IMR-90 (cell line): ENCODE measurements at regions not wholly inside any gene's neighbourhood (a gene's known extent, or its start where the extent isn't known, plus 50 kb on each side); places are given as distances from the start of the nearest gene placed in this dataset.

Source experiments
- ATAC-seq: fragments of 200-7000 bp; cut with Tn5 transposase; 2 replicates; pipeline ENCODE4 v1.9.1; 2020; ENCODE audit warnings: low read depth, mild to moderate bottlenecking, moderate library complexity
- BruUV-seq: library from RNA; stranded (reverse); fragments of 400-500 nt; replicated peaks from 2 replicates; lab custom pipeline; 2021; lab: Mats Ljungman, UMichigan
- CTCF ChIA-PET: fragments of 300-600 bp; formaldehyde crosslinking; extraction: SDS; loops from one replicate; lab custom pipeline; 2021; ENCODE audit warnings: antibody characterized with exemption; lab: Yijun Ruan, JAX
- POLR2A ChIA-PET: fragments of 300-600 bp; sonication (Branson Sonifier 250); formaldehyde crosslinking; loops from one replicate; lab custom pipeline; 2022; ENCODE audit warnings: antibody characterized with exemption; ENCODE audit not compliant: unreplicated experiment; lab: Charles Lee
- DNase-seq: peaks from one replicate; pipeline ENCODE4 v3.0.0; 2013
- H2AFZ ChIP-seq: replicated peaks from 2 replicates; pipeline ENCODE3; 2013; ENCODE audit warnings: low read length, mild to moderate bottlenecking; ENCODE audit not compliant: poor library complexity
- H2AK5ac ChIP-seq: 2 replicates; pipeline ENCODE4 v1.6.1; 2013; ENCODE audit warnings: low read depth, low read length, inconsistent platforms
- H2AK9ac ChIP-seq: replicated peaks from 2 replicates; pipeline ENCODE3; 2013; ENCODE audit warnings: mild to moderate bottlenecking, low read depth, low read length, moderate library complexity; ENCODE audit not compliant: poor library complexity
- H2BK120ac ChIP-seq: 2 replicates; pipeline ENCODE4 v1.6.1; 2013; ENCODE audit warnings: low read depth, low read length, inconsistent platforms
- H2BK15ac ChIP-seq: 3 replicates; pipeline ENCODE4 v1.6.1; 2013; ENCODE audit warnings: low read depth, low read length, inconsistent platforms
- H2BK20ac ChIP-seq: 2 replicates; pipeline ENCODE4 v1.6.1; 2013; ENCODE audit warnings: low read depth, mild to moderate bottlenecking, inconsistent platforms, low read length, moderate library complexity
- H2BK5ac ChIP-seq: 2 replicates; pipeline ENCODE4 v1.6.1; 2013; ENCODE audit warnings: mild to moderate bottlenecking, low read depth, low read length, inconsistent platforms; ENCODE audit not compliant: poor library complexity, severe bottlenecking
- H3K14ac ChIP-seq: replicated peaks from 2 replicates; pipeline ENCODE4 v1.6.1; 2013; ENCODE audit warnings: low read depth, low read length, inconsistent platforms
- H3K18ac ChIP-seq: 2 replicates; pipeline ENCODE4 v1.6.1; 2013; ENCODE audit warnings: low read depth, low read length, control low read depth
- H3K23ac ChIP-seq: 2 replicates; pipeline ENCODE4 v1.6.1; 2013; ENCODE audit warnings: low read depth, low read length, inconsistent platforms
- H3K27ac ChIP-seq: 2 replicates; pipeline ENCODE4 v1.5.1; 2013; ENCODE audit warnings: mild to moderate bottlenecking, control low read depth, low read length; ENCODE audit not compliant: insufficient read depth
- H3K27me3 ChIP-seq: 2 replicates; pipeline ENCODE4 v1.6.1; 2013; ENCODE audit warnings: low read length; ENCODE audit not compliant: control insufficient read depth, insufficient read depth
- H3K36me3 ChIP-seq: 2 replicates; pipeline ENCODE4 v1.6.1; 2013; ENCODE audit warnings: low read length, mixed read lengths; ENCODE audit not compliant: control insufficient read depth, insufficient read depth
- H3K4ac ChIP-seq: 2 replicates; pipeline ENCODE4 v1.6.1; 2013; ENCODE audit warnings: low read depth, low read length, inconsistent platforms
- H3K4me1 ChIP-seq: 2 replicates; pipeline ENCODE4 v1.6.1; 2013; ENCODE audit warnings: low read length, mixed read lengths; ENCODE audit not compliant: control insufficient read depth, insufficient read depth
- H3K4me2 ChIP-seq: 2 replicates; pipeline ENCODE4 v1.6.1; 2013; ENCODE audit warnings: low read depth, mild to moderate bottlenecking, control low read depth, low read length, moderate library complexity
- H3K4me3 ChIP-seq: 2 replicates; pipeline ENCODE4 v1.5.1; 2013; ENCODE audit warnings: low read depth, mild to moderate bottlenecking, control low read depth, low read length, moderate library complexity; ENCODE audit not compliant: insufficient read depth
- H3K56ac ChIP-seq: 2 replicates; pipeline ENCODE4 v1.6.1; 2013; ENCODE audit warnings: low read length, inconsistent platforms; ENCODE audit not compliant: insufficient read depth; ENCODE audit errors: extremely low read depth
- H3K79me1 ChIP-seq, 2 experiments: 2 replicates each; pipeline ENCODE4 v1.6.1; 2013; ENCODE audit warnings: low read length in 2 of 2, inconsistent platforms in 1 of 2, low read depth in 1 of 2
- H3K9ac ChIP-seq: 2 replicates; pipeline ENCODE4 v1.6.1; 2013; ENCODE audit warnings: low read depth, low read length, control low read depth
- H3K9me1 ChIP-seq: 2 replicates; pipeline ENCODE4 v1.6.1; 2013; ENCODE audit warnings: low read length, inconsistent platforms; ENCODE audit not compliant: insufficient read depth
- H3K9me3 ChIP-seq: 2 replicates; pipeline ENCODE4 v1.6.1; 2013; ENCODE audit warnings: low read length; ENCODE audit not compliant: control insufficient read depth, insufficient read depth
- H4K20me1 ChIP-seq: 2 replicates; pipeline ENCODE4 v1.6.1; 2013; ENCODE audit warnings: low read length, inconsistent platforms; ENCODE audit not compliant: insufficient read depth
- H4K5ac ChIP-seq: 2 replicates; pipeline ENCODE4 v1.6.1; 2013; ENCODE audit warnings: mild to moderate bottlenecking, low read depth, low read length, control low read depth
- H4K8ac ChIP-seq, 2 experiments: 2 replicates each; pipeline ENCODE4 v1.6.1; 2013; ENCODE audit warnings: low read depth in 2 of 2, low read length in 2 of 2, control low read depth in 1 of 2, inconsistent platforms in 1 of 2
- H4K91ac ChIP-seq: 2 replicates; pipeline ENCODE4 v1.6.1; 2013; ENCODE audit warnings: low read depth, low read length, inconsistent platforms; ENCODE audit not compliant: insufficient read depth
- CEBPB ChIP-seq: IDR thresholded peaks from 2 replicates; pipeline ENCODE4 v1.6.1; 2012; ENCODE audit warnings: low read depth, low read length, improper control_type of control experiment
- CHD1 ChIP-seq: IDR thresholded peaks from 2 replicates; pipeline ENCODE4 v1.6.1; 2012; ENCODE audit warnings: low read depth, low read length, improper control_type of control experiment
- MAZ ChIP-seq: IDR thresholded peaks from 2 replicates; pipeline ENCODE4 v1.6.1; 2012; ENCODE audit warnings: low read depth, mild to moderate bottlenecking, low read length, improper control_type of control experiment, moderate library complexity, borderline replicate concordance
- POLR2A ChIP-seq: IDR thresholded peaks from 2 replicates; pipeline ENCODE4 v1.6.1; 2012; ENCODE audit warnings: mild to moderate bottlenecking, low read depth, low read length
- RFX5 ChIP-seq: IDR thresholded peaks from 2 replicates; pipeline ENCODE4 v1.8.0; 2012; ENCODE audit warnings: low read depth, mild to moderate bottlenecking, low read length, moderate library complexity
- SMC3 ChIP-seq: fragments of 150-350 bp; IDR thresholded peaks from 2 replicates; pipeline ENCODE4 v1.6.1; 2016; ENCODE audit warnings: low read depth, mild to moderate bottlenecking, antibody characterized with exemption, low read length, moderate library complexity
- WGBS, 2 experiments: methylation state at CpG; one replicate each; pipeline versions ENCODE4 v1.1.5 to v1.1.7; 2013; ENCODE audit warnings: missing lambda C conversion rate in 2 of 2; ENCODE audit not compliant: insufficient read length in 1 of 2; ENCODE audit errors: extremely low coverage in 2 of 2; 5-methylcytosine and 5-hydroxymethylcytosine counted together
- dilution Hi-C: fragments of 300-500 bp; cut with HindIII; formaldehyde crosslinking; loops from one replicate; pipeline ENCODE4 v1.14.3; 2018; ENCODE audit warnings: low sequenced_read_pairs; ENCODE audit not compliant: unreplicated experiment
- in situ Hi-C: fragments of 300-500 bp; cut with MboI; formaldehyde crosslinking; loops from 3 replicates; pipeline ENCODE4 v1.14.3; 2019; ENCODE audit warnings: low sequenced_read_pairs, inconsistent platforms, mixed read lengths
- intact Hi-C: fragments of 100-400 bp; cut with micrococcal nuclease; formaldehyde crosslinking; loops from 2 replicates; pipeline ENCODE4 v1.10.0; 2022
- TF ChIP-seq, protein P1 (sequence below): fragments of 150-350 bp; IDR thresholded peaks from 2 replicates; pipeline ENCODE4 v1.6.1; 2016; ENCODE audit warnings: low read depth, mild to moderate bottlenecking, low read length, moderate library complexity, borderline replicate concordance

DNA sequence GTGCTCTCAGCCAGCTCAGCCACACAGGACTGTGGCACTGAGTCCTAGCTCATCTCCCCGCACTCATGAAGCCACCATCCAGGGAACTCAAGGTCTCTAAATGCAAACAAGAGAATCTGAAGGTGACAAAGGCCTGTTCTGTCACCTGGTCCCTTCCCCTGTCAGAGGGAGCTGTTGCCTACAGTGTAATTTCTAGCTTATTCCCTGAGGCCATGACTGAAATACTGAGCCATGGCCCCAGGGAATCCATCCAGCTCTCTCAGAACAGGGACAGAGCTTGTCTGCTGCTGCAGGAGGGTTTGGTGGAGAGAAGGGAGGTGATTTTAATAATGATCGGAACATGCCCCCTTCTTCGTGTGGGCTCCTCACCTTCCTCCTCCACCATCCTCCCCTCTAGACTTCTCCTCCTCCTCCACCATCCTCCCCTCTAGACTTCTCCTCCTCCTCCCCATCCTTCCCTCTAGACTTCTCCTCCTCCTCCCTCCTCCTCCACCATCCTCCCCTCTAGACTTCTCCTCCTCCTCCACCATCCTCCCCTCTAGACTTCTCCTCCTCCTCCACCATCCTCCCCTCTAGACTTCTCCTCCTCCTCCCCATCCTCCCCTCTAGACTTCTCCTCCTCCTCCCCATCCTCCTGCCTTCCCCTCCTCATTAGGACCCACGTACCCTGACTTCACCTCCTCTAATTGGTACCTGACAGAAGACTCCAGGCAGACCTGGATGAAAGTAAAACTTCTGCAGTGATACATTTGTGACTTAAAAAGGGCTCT is 338.0 kb upstream of the MKI67 start:
- in situ Hi-C loops: no loop called here

More for the DNA sequence above, 338.0 kb upstream of the MKI67 start:
- Histone ChIP-seq H3K27ac (no peak overlapping the region), H3K14ac (no peak overlapping the region), H2BK15ac (no peak overlapping the region), H4K91ac (no peak overlapping the region), H2AK5ac (no peak overlapping the region), H2AK9ac (no peak overlapping the region), H2BK20ac (no peak overlapping the region), H3K36me3 (no peaks in the 10 kb centered on the region), H4K8ac (no peak overlapping the region), H3K27me3 (no peaks in the 10 kb centered on the region), H2AFZ (no peak overlapping the region), H2BK5ac (no peak overlapping the region), H3K4me2 (no peak overlapping the region), H3K4me1 (no peaks in the 10 kb centered on the region), H3K18ac (no peak overlapping the region), H3K56ac (no peak overlapping the region), H3K9me1 (no peaks in the 10 kb centered on the region), H3K79me1 (no peaks in the 10 kb centered on the region), H3K9ac (no peak overlapping the region), H3K23ac (no peak overlapping the region), H2BK120ac (no peak overlapping the region), H4K20me1 (no peaks in the 10 kb centered on the region), H3K4me3 (no peak overlapping the region), H4K5ac (no peak overlapping the region), H3K4ac (no peak overlapping the region), H3K9me3 (peaks cover 70% of the 10 kb centered on the region)
- dilution Hi-C loops (no loop called here), intact Hi-C loops (no loop called here)
- ChIA-PET CTCF (no interaction called here), POLR2A (no interaction called here)
- WGBS, 2 experiments: no CpG with 5 or more reads among the region's 4 CpGs
- TF ChIP-seq, protein P1, sequence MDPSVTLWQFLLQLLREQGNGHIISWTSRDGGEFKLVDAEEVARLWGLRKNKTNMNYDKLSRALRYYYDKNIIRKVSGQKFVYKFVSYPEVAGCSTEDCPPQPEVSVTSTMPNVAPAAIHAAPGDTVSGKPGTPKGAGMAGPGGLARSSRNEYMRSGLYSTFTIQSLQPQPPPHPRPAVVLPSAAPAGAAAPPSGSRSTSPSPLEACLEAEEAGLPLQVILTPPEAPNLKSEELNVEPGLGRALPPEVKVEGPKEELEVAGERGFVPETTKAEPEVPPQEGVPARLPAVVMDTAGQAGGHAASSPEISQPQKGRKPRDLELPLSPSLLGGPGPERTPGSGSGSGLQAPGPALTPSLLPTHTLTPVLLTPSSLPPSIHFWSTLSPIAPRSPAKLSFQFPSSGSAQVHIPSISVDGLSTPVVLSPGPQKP: no peak
- TF ChIP-seq MAZ (no peak), POLR2A (no peak), CHD1 (no peak), CEBPB (no peak), RFX5 (no peak), SMC3 (no peak)
- ATAC-seq (no peak), DNase-seq (peak; percentile 63)
- BruUV-seq: no TSS peak
